ENCODE measurements at regions not wholly inside any gene's neighbourhood (a gene's known extent, or its start where the extent isn't known, plus 50 kb on each side); places are given as distances from the start of the nearest gene placed in this dataset.

DNA sequence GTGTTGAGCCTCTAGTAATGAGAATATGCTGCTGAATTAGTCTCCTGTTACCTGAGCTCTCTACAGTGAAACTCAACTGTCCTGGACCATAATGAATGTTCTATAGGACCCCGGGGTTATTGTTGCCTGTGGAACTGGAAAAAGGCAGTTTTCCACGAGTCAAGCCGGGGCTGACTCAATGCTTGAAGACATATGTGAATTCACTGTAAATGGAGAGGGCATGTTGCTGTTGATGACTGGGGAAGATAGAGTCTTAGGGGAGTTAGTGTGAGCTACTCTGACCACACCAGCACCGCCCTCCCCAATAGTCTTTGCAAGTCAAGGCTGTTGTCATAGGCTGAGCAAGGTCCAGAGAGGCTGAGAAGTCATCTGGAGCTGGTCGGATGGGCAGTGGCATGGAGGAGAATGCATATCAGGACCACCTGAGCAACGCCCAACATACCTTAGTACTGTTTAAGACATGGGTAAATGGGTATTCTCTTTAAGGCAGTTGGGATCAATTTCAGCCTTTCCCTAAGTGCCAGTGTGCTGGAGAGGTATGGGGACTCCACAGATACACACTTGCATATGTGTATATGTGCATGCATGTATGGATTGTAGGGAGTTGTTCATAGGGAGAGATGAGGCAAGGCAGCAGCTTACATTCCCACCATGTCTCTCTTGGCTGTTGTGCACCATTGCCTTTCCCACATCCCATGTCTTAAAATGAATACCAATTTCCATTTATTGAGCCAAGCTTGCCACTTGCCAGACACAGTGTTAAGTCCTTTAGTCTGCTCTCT lies 230.1 kb upstream of the NAV2 start:
- TF ChIP-seq MXI1 (conservative IDR thresholded peaks at IDR 0.05; ENCODE audit: poor library complexity, severe bottlenecking) (no peak), REST (IDR thresholded peaks at IDR 0.05; ENCODE audit: borderline replicate concordance) (no peak), RAD21 (conservative IDR thresholded peaks at IDR 0.05) (no peak), SMC3 (conservative IDR thresholded peaks at IDR 0.05; ENCODE audit: poor library complexity) (no peak)
- TF ChIP-seq, protein P1, sequence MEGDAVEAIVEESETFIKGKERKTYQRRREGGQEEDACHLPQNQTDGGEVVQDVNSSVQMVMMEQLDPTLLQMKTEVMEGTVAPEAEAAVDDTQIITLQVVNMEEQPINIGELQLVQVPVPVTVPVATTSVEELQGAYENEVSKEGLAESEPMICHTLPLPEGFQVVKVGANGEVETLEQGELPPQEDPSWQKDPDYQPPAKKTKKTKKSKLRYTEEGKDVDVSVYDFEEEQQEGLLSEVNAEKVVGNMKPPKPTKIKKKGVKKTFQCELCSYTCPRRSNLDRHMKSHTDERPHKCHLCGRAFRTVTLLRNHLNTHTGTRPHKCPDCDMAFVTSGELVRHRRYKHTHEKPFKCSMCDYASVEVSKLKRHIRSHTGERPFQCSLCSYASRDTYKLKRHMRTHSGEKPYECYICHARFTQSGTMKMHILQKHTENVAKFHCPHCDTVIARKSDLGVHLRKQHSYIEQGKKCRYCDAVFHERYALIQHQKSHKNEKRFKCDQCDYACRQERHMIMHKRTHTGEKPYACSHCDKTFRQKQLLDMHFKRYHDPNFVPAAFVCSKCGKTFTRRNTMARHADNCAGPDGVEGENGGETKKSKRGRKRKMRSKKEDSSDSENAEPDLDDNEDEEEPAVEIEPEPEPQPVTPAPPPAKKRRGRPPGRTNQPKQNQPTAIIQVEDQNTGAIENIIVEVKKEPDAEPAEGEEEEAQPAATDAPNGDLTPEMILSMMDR (IDR thresholded peaks at IDR 0.05; ENCODE audit: poor library complexity, severe bottlenecking): no peak
- H3K9me3 ChIP-seq (ENCODE audit: low read length): no peaks in the 10 kb centered on the region
- peaks cover 5% of the 10 kb centered on the region for H3K27me3 ChIP-seq (ENCODE audit: insufficient read depth, low read depth, low read length)
- no peak overlapping the region for H3K4me3 ChIP-seq (ENCODE audit: low read length)
- no peaks in the 10 kb centered on the region for H4K20me1 ChIP-seq (ENCODE audit: insufficient read depth)
- H3K79me2 ChIP-seq (replicated peaks; ENCODE audit: insufficient read depth, low read length): no peaks in the 10 kb centered on the region
- H3K9me2 ChIP-seq (ENCODE audit: insufficient read depth, low read length): no peaks in the 10 kb centered on the region
- H3K27ac ChIP-seq (ENCODE audit: low read length): no peak overlapping the region
- no peaks in the 10 kb centered on the region for H3K36me3 ChIP-seq (ENCODE audit: insufficient read depth, low read length)
- no peaks in the 10 kb centered on the region for H3F3A ChIP-seq (ENCODE audit: insufficient read depth, low read length, poor library complexity, severe bottlenecking)
- no peak overlapping the region for H2AFZ ChIP-seq (ENCODE audit: low read depth, low read length)
- no peak overlapping the region for H3K4me2 ChIP-seq (ENCODE audit: low read length)
- no peak overlapping the region for H3K9ac ChIP-seq (ENCODE audit: low read length)

DNA sequence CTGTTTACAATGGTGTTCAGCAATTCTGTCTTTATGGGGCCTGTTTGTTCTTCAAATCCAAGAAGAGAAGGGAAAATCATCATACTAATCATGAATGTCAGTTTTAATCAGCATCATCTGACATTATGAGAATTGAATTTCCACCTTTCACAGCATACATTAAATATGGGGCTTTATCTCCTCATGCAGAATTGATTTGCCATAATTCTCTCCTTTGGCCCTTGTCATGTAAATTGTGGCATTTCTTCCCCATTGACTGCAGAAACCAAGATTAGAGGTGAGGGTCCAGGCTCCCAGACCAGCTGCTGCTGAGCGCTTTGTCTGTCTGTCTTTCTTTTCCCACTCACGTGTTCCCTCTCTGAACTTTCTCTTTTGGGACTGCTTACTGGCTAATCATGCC lies 232.1 kb upstream of the NAV2 start:
- no peak overlapping the region for H3K27ac ChIP-seq (ENCODE audit: low read length)
- H3F3A ChIP-seq (ENCODE audit: insufficient read depth, low read length, poor library complexity, severe bottlenecking): no peaks in the 10 kb centered on the region
- peaks cover 11% of the 10 kb centered on the region for H3K27me3 ChIP-seq (ENCODE audit: insufficient read depth, low read depth, low read length)
- H3K9ac ChIP-seq (ENCODE audit: low read length): no peak overlapping the region
- no peak overlapping the region for H2AFZ ChIP-seq (ENCODE audit: low read depth, low read length)
- no peaks in the 10 kb centered on the region for H4K20me1 ChIP-seq (ENCODE audit: insufficient read depth)
- no peak for TF ChIP-seq RAD21 (conservative IDR thresholded peaks at IDR 0.05)
- no peak for TF ChIP-seq EZH2 (IDR thresholded peaks at IDR 0.05; ENCODE audit: borderline replicate concordance, insufficient read depth, low read length, poor library complexity, severe bottlenecking)
- TF ChIP-seq SMC3 (conservative IDR thresholded peaks at IDR 0.05; ENCODE audit: poor library complexity): no peak
- TF ChIP-seq POLR2AphosphoS5 (IDR thresholded peaks at IDR 0.05): no peak
- no peak for TF ChIP-seq TAF1 (IDR thresholded peaks at IDR 0.05; ENCODE audit: low read depth)
- TF ChIP-seq, protein P1 (IDR thresholded peaks at IDR 0.05; ENCODE audit: poor library complexity, severe bottlenecking): no peak
- TF ChIP-seq MXI1 (conservative IDR thresholded peaks at IDR 0.05; ENCODE audit: poor library complexity, severe bottlenecking): no peak
- no peak for TF ChIP-seq REST (IDR thresholded peaks at IDR 0.05; ENCODE audit: borderline replicate concordance)
- no peak for TF ChIP-seq EP300 (conservative IDR thresholded peaks at IDR 0.05; ENCODE audit: poor library complexity, severe bottlenecking)
- H3K4me3 ChIP-seq (ENCODE audit: low read length): no peak overlapping the region
- no peaks in the 10 kb centered on the region for H3K36me3 ChIP-seq (ENCODE audit: insufficient read depth, low read length)
- H3K9me2 ChIP-seq (ENCODE audit: insufficient read depth, low read length): no peaks in the 10 kb centered on the region
- no peaks in the 10 kb centered on the region for H3K9me3 ChIP-seq (ENCODE audit: low read length)
- no peak overlapping the region for H3K4me2 ChIP-seq (ENCODE audit: low read length)
- H3K79me2 ChIP-seq (replicated peaks; ENCODE audit: insufficient read depth, low read length): no peaks in the 10 kb centered on the region

Data from neural cell (in vitro differentiated cells).